OCI-LY7 (cell line): ENCODE measurements at regions not wholly inside any gene's neighbourhood (a gene's known extent, or its start where the extent isn't known, plus 50 kb on each side); places are given as distances from the start of the nearest gene placed in this dataset.

Experiments
- BruUV-seq: library from RNA; stranded (reverse); fragments of 400-500 nt; replicated peaks from 2 replicates; lab custom pipeline; 2021; lab: Mats Ljungman, UMichigan
- CTCF ChIA-PET: fragments of 300-600 bp; sonication (Branson Sonifier 250); formaldehyde crosslinking; loops from one replicate; lab custom pipeline; 2022; ENCODE audit warnings: antibody characterized with exemption; ENCODE audit not compliant: unreplicated experiment; lab: Charles Lee
- POLR2A ChIA-PET: fragments of 300-600 bp; sonication (Branson Sonifier 250); formaldehyde crosslinking; loops from one replicate; lab custom pipeline; 2022; ENCODE audit warnings: antibody characterized with exemption; lab: Charles Lee
- DNase-seq: peaks from one replicate; pipeline ENCODE4 v3.0.0-alpha.2; 2015; ENCODE audit warnings: low spot score
- H2AFZ ChIP-seq: fragments of 200-600 bp; sonication (generic), shearing (Covaris generic); 2 replicates; pipeline ENCODE4 v1.6.1; 2014; ENCODE audit warnings: mild to moderate bottlenecking, antibody characterized with exemption, low read length, moderate library complexity
- H3K27ac ChIP-seq: fragments of 200-600 bp; sonication (generic); 2 replicates; pipeline ENCODE4 v1.5.1; 2014; ENCODE audit warnings: mixed run types, low read depth, mild to moderate bottlenecking, moderate library complexity, low read length, inconsistent platforms; ENCODE audit not compliant: poor library complexity, severe bottlenecking
- H3K36me3 ChIP-seq: fragments of 200-600 bp; sonication (generic); 2 replicates; pipeline ENCODE4 v1.6.1; 2014; ENCODE audit warnings: mild to moderate bottlenecking, antibody characterized with exemption, low read length, moderate library complexity, mixed read lengths; ENCODE audit not compliant: insufficient read depth
- H3K4me1 ChIP-seq: fragments of 200-600 bp; sonication (generic); 2 replicates; pipeline ENCODE4 v1.5.1; 2014; ENCODE audit warnings: mild to moderate bottlenecking, low read length; ENCODE audit not compliant: insufficient read depth, poor library complexity, severe bottlenecking
- H3K4me2 ChIP-seq: fragments of 200-600 bp; sonication (generic); 2 replicates; pipeline ENCODE4 v1.6.1; 2014; ENCODE audit warnings: mild to moderate bottlenecking, low read length
- H3K4me3 ChIP-seq: fragments of 200-600 bp; sonication (generic); 2 replicates; pipeline ENCODE4 v1.5.1; 2014; ENCODE audit warnings: mild to moderate bottlenecking, low read depth, low read length; ENCODE audit not compliant: poor library complexity, severe bottlenecking
- H3K79me2 ChIP-seq: fragments of 200-600 bp; sonication (generic); 2 replicates; pipeline ENCODE4 v1.6.1; 2016; ENCODE audit warnings: low read depth, mild to moderate bottlenecking, low read length, moderate library complexity, mixed read lengths; ENCODE audit not compliant: insufficient read depth
- H3K9me2 ChIP-seq: fragments of 200-600 bp; sonication (generic); 2 replicates; pipeline ENCODE4 v1.6.1; 2016; ENCODE audit warnings: mild to moderate bottlenecking, low read length, mixed read lengths; ENCODE audit not compliant: insufficient read depth
- H3K9me3 ChIP-seq: fragments of 200-600 bp; sonication (generic); 2 replicates; pipeline ENCODE4 v1.6.1; 2014; ENCODE audit warnings: mild to moderate bottlenecking, mixed run types, low read length, mixed read lengths
- H4K20me1 ChIP-seq: fragments of 200-600 bp; sonication (generic); 2 replicates; pipeline ENCODE4 v1.6.1; 2014; ENCODE audit warnings: mild to moderate bottlenecking, antibody characterized with exemption, low read length, moderate library complexity, mixed read lengths; ENCODE audit not compliant: insufficient read depth
- CTCF ChIP-seq: fragments of 200-600 bp; sonication (generic); conservative IDR thresholded peaks from 2 replicates; pipeline ENCODE4 v1.5.1; 2014; ENCODE audit warnings: mild to moderate bottlenecking, antibody characterized with exemption, low read length, moderate library complexity, mixed read lengths
- EZH2phosphoT487 ChIP-seq: fragments of 200-600 bp; sonication (generic); IDR thresholded peaks from 2 replicates; pipeline ENCODE4 v1.6.1; 2018; ENCODE audit warnings: low read depth, borderline replicate concordance, mild to moderate bottlenecking, mixed run types, antibody characterized with exemption, low read length, moderate library complexity, mixed read lengths
- intact Hi-C: fragments of 100-400 bp; cut with micrococcal nuclease; formaldehyde crosslinking; loops from one replicate; pipeline ENCODE4 v1.10.0; 2022; ENCODE audit not compliant: unreplicated experiment

GRCh38 chr15:93253681-93254080 lies 164.7 kb upstream of the RGMA start:
- Histone ChIP-seq H3K4me3 (no peak overlapping the region), H3K9me2 (no peaks in the 10 kb centered on the region), H3K4me2 (no peak overlapping the region), H3K9me3 (no peaks in the 10 kb centered on the region), H3K36me3 (no peaks in the 10 kb centered on the region), H3K79me2 (no peaks in the 10 kb centered on the region), H4K20me1 (no peaks in the 10 kb centered on the region), H2AFZ (no peak overlapping the region), H3K4me1 (no peaks in the 10 kb centered on the region), H3K27ac (no peak overlapping the region)
- CTCF ChIA-PET, result no interaction called here
- TF ChIP-seq CTCF (no peak), EZH2phosphoT487 (no peak)
- intact Hi-C loops, result no loop called here
- POLR2A ChIA-PET, result no interaction called here
- no peak for DNase-seq
- BruUV-seq, result no TSS peak

DNA sequence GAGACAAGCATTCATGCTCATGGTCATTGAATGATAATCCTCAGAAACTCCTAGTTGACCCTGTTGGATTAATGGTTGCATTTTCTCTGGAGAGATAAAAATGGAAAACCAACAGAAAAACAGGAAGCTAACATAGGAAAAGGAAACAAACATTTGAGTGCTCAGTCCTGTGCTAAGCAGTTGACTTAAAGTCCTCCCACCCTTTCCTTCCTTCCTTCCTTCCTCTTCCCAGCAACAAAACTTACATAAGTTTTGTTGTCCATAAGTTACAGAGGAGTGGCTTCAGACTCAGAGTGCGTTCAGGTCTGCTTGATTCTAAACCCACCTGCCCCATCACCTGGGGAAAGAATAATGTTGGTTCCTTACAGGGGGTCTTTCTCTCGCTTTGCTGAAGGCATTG lies 163.8 kb upstream of the RGMA start:
- BruUV-seq, result no TSS peak
- H4K20me1 ChIP-seq, result no peaks in the 10 kb centered on the region
- TF ChIP-seq CTCF (no peak), EZH2phosphoT487 (no peak)
- H3K4me3 ChIP-seq, result no peak overlapping the region
- intact Hi-C loops, result no loop called here
- no peak overlapping the region for H2AFZ ChIP-seq
- no peaks in the 10 kb centered on the region for H3K36me3 ChIP-seq
- H3K9me3 ChIP-seq, result no peaks in the 10 kb centered on the region
- H3K4me2 ChIP-seq, result no peak overlapping the region
- ChIA-PET POLR2A (interaction anchor here (0.6 kb wide), 1 partner anchor 504 kb away, joined by 5 read pairs; no protein-coding TSS in a partner anchor), CTCF (no interaction called here)
- no peak overlapping the region for H3K27ac ChIP-seq
- DNase-seq, result no peak
- H3K9me2 ChIP-seq, result no peaks in the 10 kb centered on the region
- H3K4me1 ChIP-seq, result no peaks in the 10 kb centered on the region
- H3K79me2 ChIP-seq, result no peaks in the 10 kb centered on the region

- H3K27ac ChIP-seq, result no peak overlapping the region
- no peaks in the 10 kb centered on the region for H4K20me1 ChIP-seq
- ChIA-PET POLR2A (interaction anchor here (0.7 kb wide), 1 partner anchor 36 kb away, joined by 3 read pairs; no protein-coding TSS in a partner anchor), CTCF (interaction anchor here (1.1 kb wide), 1 partner anchor 33 kb away, joined by 3 read pairs; no protein-coding TSS in a partner anchor)
- H2AFZ ChIP-seq, result no peak overlapping the region
- no peaks in the 10 kb centered on the region for H3K79me2 ChIP-seq
- DNase-seq, result no peak
- intact Hi-C loops, result no loop called here
- H3K9me3 ChIP-seq, result no peaks in the 10 kb centered on the region
- TF ChIP-seq CTCF (no peak), EZH2phosphoT487 (no peak)
- no peak overlapping the region for H3K4me2 ChIP-seq
- H3K36me3 ChIP-seq, result no peaks in the 10 kb centered on the region
- H3K4me3 ChIP-seq, result no peak overlapping the region
- BruUV-seq, result no TSS peak
- no peaks in the 10 kb centered on the region for H3K9me2 ChIP-seq
- no peaks in the 10 kb centered on the region for H3K4me1 ChIP-seq
Observed at GRCh38 chr15:93250950-93251349, 161.9 kb upstream of the RGMA start.
